HG02870 (cell line): ENCODE measurements at regions not wholly inside any gene's neighbourhood (a gene's known extent, or its start where the extent isn't known, plus 50 kb on each side); places are given as distances from the start of the nearest gene placed in this dataset.

Source experiments
- ATAC-seq: cut with Tn5 transposase; IDR thresholded peaks from one replicate; pipeline ENCODE4 v1.9.1; 2021; ENCODE audit warnings: mild to moderate bottlenecking, moderate library complexity; ENCODE audit not compliant: unreplicated experiment

DNA sequence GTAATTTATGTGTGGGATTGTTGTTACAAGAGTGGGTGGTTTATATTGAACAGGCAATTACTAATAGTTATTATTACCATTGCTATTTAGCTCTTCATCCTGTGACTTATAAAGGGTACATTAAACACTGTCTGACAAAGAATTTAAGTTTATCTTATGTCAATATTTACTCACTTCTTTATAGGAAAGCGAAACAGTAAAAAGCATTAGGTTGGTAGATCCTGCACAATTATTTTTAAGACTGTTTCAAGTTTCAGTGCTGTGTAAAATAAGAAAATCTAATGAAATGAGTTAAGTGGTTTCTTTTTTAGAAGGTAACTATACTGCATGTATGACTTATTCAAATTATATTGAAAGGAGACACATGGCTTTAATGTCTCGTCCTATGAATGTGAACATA, 135.8 kb upstream of the MAP3K7 start:
- no peak for ATAC-seq

DNA sequence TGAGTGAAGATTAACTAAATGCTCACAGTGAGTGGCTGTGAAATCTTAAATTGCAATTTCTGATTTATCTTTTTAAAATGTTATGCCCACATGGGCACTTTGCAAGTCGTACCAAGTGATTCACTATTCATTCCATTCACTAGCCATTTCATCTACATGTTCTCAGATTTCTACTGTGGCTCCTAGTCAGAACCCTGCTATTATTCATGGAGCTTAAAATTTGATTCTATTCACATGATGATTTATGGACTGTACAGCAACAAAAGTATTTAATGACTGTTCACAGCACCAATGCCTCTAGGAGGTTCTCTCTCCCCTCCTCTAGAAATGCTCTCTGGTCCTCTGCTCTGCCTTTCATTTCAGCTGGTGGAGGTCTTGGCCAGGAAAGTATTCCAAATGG, 133.5 kb upstream of the MAP3K7 start:
- ATAC-seq = no peak

DNA sequence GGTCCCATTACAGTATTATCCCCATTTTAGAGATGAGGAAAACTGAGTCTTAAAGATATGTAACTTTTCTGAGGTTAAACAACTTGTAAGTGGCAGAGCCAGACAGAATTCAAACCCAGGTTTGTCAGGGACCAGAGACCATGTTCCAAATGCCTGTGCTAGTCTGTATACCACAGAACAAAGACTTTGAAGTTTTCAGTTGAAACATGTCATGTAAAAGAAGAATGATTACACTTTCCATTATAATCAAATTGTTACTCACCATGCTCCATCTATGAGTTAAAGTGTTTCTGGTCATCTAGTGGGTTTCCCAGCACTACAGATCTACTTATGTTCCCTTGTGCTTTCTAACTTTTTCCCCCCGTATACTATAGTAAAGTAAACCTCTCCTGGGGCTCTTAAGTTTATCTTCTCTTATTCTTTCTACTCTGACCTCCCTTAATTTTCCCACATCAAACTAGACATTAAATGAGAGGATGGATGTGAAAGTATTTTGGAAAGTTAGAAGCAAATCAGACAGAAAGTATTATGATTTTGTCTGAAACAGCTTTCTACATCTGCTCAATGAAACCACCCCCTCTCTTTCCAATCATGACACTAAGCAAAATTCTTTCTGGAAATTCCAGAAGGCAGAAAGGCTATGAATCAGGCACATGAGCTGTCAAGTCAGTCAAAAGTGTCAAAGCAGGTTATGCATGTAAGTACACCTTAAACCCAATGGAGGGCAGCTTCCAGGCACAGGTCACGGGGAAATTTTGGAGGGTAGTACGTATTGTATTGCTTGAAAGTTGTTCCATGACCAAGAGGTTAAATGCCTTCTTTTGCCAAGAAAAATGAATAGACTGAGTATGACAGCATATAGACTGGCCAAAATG, 132.7 kb upstream of the MAP3K7 start:
- ATAC-seq = no peak

DNA sequence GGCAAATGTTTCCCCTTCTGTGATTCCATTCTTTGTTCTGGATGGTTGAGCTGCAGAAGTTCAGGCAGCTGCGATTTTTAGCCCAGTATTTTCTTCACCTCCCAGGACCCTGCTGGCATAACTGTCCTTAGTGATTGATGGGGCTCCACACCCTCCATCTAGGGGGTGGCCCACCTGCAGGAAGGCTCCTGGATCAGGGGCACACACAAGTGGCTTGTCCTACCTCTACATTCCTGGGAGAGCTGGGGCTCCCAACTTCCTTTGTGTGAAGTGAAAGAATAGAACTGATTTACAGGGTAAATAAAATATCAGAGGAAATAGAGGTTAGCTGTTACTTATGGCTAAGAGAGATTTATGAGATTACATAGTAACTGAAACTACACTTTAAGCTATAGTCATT, 129.5 kb upstream of the MAP3K7 start:
- ATAC-seq = no peak

DNA sequence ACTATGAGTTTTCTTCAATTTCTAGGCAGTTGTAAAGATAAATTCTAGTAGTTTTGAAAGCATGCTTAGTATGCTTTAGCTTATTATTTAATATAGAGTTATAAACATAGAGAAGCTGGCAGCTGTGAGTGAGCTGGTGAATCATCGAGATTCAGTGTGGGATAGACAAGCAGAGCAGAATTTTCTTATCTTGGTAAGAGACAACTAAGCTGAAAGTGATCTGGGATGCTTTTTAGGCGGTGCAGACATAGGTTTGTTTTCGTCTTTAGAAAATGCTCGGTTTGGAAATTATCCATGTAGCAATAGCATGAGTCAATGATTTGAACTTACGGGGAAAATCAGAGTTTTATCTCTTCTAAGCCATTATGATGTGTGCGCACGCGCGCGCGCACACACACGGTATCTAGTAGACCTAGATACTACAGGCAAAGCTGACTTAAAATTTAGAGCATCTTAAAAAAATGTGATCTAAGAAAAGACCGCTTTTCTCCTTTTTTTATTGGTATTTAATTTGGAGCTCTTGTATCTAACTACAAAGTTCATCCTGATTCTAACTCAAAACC, 128.3 kb upstream of the MAP3K7 start:
- no peak for ATAC-seq

DNA sequence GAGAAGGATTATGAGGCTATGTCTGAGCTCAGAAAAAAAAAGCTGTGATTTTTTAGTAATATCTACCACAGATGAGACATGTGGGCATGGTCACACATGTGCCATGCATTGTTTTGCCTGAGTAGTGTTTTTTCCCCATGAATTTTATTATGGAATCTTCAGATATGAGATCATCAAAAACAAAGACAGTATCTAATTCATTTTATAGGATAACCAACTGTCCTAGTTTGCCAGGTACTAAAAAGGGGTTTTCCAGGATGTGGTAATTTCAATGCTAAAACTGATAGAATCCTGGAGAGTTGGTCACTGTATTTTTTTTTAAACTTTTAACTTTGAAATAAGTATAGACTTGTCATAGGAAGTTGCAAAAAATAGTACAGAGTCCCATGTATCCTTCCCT, 127.4 kb upstream of the MAP3K7 start:
- ATAC-seq = no peak

DNA sequence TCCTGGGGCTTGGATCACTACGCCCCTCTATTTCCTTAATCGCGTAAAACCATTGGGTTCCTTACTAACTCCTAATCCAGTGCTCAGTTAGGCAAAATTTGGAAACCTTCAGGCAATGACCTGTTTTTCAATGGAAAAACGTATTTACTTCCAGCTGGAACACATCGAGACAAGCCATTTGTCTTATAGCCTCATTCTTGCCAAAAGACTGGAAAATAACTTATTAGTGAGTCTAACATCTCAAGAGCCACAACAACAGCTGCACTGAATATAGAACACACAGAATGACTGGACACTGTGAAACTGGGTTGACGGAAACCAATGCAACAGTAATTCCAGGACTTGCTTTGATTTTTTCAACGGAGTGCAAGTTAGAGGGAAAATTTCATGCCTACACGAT, 125.2 kb upstream of the MAP3K7 start:
- peak; percentile 51 for ATAC-seq

DNA sequence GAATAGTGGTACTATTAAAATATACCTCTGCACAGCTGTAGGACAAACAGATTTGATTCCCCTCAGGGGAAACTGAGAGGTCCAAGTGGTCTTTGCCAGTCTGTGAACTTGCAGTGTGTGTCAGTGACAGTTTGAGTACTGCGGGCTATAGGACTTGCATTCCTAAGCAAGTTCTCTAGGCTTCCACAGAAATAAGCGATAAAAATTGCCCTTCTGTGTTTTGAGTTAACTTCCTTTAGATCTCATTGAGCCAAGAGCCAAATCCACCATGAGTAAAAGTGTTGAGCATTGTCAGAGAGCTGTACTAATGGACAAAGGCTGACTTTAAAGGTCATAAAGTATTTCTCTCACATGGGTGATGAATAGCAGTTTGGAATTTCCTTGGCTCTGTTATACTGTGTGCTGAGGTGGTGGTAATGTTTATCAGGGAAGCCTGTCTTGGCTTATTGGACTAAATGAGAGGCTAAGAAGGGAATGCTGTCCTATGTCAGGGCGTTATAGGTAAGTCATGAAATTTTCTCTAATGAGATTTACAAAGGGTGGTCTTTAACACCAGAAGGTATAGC, 122.6 kb upstream of the MAP3K7 start:
- ATAC-seq = no peak

DNA sequence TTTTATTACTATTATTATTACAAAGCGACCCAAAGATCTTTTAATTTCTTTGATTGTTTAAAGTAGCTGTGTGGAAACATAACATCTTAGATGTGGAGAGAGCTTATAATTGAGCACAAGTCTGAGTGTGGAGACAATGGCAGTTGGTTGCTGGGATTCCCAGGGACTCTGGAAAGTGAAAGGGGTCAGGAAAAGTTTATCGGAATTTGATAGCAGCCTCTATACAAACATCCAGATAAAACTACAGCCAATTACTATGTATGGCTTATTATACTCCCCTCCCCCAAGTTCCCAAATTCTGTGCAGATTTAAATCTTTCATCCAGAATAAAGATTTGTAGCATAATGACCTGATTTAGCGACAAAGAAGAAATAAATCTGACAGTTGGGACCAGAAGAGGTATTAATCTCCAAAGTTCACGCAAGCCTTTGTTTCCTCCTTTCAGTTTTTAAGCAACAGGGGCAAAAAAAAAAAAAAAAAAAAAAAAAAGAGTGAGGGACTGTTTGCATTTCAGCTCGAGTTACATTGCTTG, 121.4 kb upstream of the MAP3K7 start:
- ATAC-seq = no peak

DNA sequence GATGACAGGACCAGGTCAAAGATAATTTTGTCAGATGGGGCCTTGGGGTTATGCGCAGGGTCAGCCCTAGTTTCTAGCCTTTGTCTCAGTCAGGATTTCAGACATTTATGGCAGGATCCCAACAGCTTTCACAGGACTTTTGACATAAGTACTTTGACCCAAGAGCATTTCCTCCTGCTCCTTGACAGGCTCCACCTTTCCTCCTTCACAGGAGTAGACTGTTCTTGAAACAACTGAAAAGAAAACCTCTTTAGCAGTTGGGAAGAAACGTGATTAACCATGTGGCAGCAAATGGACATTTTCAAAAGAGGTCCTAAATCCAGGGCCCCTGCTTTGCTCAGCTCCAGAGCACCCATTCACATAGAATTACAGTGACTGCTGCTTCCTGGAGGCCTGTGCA, 120.4 kb upstream of the MAP3K7 start:
- no peak for ATAC-seq

DNA sequence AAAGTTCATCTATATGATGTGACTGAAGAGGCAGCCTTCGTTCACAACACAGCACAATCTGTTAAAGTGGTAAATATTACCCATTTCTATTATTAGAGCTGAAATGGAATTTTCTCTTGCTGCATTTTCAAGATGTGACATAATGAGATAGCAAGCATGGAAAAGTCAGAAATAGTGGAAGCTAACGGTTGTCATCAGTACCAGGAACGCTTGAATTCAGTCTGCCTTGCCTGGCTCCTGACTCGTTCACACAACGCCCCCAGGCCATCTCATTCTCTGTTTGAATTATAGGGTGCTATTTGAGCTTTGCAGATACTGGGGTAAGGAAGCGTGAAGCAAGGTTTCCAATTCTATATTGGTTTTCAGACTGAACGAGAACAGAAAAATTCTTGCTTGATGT, 116.5 kb upstream of the MAP3K7 start:
- no peak for ATAC-seq

DNA sequence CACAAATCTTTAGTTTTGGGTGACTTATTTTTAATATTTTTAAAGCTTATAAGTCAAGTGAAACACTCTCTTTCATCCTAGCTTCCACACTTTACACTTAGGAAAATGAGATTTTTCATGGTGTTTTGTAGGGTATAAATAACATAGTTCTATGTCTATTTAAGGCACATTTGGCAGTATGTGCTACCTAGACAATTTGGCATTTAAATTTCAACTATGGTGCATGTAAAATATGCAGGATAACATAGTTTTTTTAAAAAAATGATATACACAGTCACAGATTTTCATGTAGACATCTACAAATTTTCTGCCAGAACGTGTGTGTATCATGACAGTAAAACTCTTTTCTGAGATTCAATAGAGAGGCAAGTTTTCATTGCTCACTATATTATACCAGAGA, 115.1 kb upstream of the MAP3K7 start:
- no peak for ATAC-seq

DNA sequence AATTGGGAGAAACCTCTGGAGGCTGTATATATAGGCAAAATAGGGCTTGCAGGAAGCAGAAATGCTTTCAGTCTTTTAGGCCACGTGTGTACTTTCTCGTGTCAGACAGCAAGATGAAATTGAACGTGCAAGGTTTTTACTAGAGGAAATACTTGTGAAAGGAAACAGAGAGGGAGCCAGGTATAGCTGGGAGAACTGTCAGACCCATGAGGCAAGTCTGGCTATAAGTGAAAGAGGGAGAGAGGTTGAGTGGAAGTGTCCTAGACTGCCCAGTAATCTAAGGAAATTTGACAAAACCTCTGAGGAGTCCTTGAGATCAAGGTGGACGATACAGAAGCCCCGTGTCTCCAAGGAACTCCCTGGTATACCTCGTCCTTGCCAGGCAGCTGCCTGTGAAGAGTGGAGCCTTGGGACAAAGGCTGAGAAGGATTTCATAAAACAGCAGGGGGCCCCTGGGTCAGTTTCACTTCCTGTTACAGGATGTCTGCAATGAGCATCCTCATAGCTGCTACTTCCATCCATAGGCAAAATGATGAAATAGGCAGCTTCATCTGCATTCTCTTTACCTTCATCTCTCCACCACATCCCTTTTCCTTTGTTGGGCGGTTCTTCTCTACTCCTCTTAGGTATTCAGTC, 114.4 kb upstream of the MAP3K7 start:
- ATAC-seq = peak; percentile 70

DNA sequence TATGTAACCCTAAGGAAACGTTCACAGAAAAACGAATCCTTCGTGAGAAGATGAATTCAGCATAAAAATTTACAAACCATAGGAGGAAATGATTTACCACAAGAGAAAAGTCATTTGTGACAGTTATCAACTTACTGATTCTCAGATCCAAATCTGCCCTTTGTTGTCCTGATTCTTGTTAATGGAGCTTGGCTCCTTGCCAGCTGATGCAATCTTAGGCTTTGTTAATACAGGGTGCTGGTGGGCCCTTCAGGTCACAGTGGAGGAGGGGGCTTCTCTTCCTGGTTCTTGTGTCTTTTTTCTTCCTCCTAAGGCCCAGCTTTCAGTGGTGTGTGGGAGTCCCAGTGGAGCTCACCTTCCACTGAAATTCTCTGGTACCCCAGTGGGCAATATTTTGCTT, 108.4 kb upstream of the MAP3K7 start:
- ATAC-seq = no peak

DNA sequence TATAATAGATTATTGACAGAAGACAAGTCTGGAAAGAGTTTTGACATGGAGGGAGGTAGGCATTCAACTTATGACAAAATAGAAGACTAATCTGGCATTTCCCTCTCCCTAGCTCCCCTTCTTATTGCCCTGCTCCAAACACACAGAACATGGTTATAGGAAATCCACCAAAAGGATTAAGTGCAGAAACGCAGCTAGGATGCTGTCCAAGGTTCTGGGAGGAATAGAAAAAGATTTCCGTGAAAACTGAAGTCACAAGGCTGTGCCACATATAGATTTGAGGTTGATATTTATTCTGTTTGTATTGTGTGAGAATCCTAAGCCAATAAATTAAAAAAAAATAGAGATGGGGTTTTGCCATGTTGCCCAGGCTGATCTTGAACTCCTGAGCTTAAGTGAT, 107.9 kb upstream of the MAP3K7 start:
- ATAC-seq = no peak

DNA sequence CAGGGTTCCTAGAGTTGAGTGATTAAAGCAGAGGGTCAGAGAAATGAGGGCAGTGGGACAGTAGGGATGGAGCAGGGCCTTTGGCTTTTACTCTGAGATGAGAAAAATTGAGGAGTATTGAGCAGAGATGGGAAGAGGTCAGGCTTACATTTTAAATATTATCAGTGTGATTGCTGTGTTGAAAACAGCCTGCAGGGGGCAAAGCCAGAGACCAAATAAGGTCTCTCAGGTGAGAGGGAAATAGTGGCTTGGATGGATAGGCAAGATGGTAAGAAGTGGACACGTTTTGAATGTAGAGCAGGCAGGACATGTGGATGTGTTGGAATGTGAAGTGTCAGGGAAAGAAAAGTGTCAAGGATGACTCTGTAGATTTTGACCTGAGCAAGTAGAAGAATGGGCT, 105.0 kb upstream of the MAP3K7 start:
- no peak for ATAC-seq

DNA sequence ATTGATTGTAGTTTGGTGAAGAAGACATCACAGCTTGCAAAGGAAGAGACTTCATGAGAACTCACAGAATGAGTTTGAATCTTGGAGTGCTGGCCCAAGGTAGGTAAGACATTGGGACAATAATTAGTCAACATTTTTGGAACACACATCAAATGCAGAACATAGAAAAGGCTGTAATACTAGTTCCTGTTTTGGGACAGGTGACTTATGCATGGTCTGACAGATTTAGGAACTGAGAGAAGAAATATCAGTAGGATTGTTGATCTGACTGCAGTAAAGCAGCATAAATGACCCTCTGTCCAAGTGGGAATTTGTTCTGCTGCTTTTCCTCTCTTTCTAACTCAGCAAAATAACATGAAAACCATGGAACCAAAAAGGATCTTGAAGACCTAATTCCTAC, 102.3 kb upstream of the MAP3K7 start:
- ATAC-seq = peak; percentile 50

DNA sequence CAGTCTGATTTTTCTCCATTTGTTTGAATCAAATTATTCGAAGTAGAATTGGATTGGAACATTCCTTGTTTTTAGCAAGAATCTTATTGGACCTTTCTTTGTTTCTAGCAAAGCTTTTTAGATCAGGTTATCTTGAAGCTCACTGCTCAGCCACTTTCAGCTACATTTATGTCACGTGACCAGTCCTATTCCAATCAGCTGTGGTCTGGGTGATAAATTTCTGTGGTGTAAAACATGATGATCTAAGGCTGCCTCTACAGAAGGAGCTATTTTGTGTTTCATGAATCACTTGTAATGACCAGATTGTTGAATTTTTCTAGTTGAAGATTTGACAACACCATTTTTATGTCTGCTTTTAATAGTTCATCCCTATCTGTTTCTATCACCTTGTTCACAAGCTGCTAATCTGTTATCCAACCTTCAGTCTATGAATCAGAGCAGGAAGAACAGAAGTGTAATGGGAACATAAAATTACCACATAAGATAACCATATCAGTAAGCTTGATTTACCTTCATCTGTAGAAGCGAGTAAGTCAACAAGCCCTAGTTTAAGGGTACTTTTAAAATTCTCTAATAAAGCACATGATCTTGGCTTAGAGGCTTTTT, 101.0 kb upstream of the MAP3K7 start:
- ATAC-seq = no peak

DNA sequence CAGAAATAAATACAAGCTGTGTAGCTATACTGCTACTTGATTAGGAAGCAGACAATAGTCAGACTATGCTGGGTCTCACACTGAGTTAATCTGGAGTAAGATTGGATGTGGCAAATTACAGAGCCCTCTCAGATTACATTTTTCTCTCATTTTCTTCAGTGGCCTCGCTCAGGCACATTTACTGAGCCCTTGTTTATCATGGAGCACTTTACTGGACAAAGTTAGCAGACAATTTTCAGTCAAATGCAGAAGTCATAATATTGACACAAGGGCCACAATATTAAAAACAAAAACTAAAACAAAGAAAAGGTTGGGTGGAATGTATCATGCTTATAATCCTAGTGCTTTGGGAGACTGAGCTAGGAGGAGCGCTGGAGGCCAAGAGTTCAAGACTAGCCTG, 95.0 kb upstream of the MAP3K7 start:
- ATAC-seq = no peak

DNA sequence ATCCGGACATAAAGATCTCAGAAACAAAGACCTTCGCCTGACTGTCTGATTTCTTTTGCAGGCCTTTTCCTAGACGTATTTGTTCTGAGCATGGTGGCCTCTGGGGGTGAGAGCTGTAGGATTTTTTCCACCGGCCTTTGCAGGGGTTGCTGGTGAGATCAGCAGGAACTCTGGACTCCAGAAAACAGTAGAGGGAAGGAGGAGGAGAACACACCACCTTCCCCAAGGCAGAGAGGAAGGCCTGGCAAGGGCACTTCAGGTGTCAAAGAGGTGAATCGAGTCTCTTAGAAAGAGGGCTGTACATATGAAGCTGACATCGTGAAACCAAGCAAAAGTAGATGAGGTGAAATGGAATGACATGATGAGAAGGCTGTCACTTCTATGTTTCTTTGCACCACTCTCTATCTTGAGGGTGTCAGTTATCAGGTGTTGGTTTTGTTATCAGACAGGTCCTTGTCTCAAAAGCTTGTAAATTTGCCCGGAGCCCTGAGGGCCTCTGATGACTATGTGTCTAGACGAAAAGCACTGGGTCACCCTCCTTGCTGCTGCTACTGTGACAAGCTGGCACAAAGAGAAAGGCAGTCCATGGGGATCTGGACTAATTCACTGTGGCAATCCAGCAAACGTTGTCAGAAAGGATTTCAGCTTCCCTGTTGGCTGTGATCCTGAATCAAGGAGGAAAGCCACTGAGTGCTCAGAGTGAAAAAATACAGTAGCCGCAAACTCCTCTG, 91.3 kb upstream of the MAP3K7 start:
- no peak for ATAC-seq

DNA sequence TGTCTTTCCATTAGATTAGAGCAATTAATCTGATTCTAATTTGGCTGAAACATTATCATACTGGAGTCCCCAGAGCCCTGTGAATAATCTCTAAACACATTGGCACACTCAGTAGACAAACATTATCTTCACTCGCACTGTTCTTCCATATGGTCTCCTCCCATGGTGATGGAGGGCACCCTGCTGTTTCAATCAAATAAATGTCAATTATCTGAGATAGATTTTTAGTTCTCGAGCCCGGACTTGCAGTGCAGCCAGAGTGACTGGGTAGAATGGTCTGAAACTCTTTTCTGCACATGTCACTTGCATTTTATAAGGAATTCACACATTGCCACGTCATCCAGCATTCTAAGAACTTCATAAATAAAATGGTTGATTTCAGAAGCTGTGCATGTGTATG, 90.6 kb upstream of the MAP3K7 start:
- no peak for ATAC-seq
